HepG2 (cell line): ENCODE measurements at regions not wholly inside any gene's neighbourhood (a gene's known extent, or its start where the extent isn't known, plus 50 kb on each side); places are given as distances from the start of the nearest gene placed in this dataset.

ENCODE experiments used
- ATAC-seq: fragments of 200-7000 bp; cut with Tn5 transposase; 3 replicates; pipeline ENCODE4 v1.9.1; 2020; ENCODE audit warnings: mild to moderate bottlenecking, moderate library complexity
- BruUV-seq: library from RNA; stranded (reverse); fragments of 400-500 nt; replicated peaks from 2 replicates; lab custom pipeline; 2021; lab: Mats Ljungman, UMichigan
- CTCF ChIA-PET: fragments of 300-600 bp; formaldehyde crosslinking; extraction: SDS; loops from one replicate; lab custom pipeline; 2021; ENCODE audit warnings: low total read pairs, inconsistent platforms, low intra/inter-chr PET ratio; lab: Yijun Ruan, JAX
- POLR2A ChIA-PET: fragments of 350-600 bp; sonication (Branson Sonifier 250); formaldehyde crosslinking; loops from one replicate; lab custom pipeline; 2020; ENCODE audit warnings: antibody characterized with exemption, inconsistent platforms; lab: Yijun Ruan, JAX
- DNase-seq: peaks from one replicate; pipeline ENCODE4 v3.0.0-alpha.2; 2015; ENCODE audit warnings: low spot score
- FAIRE-seq: peaks from 3 replicates; lab custom pipeline; 2011; peaks lifted over from hg19 to GRCh38; lab: Jason Lieb, UNC
- H2AFZ ChIP-seq: one replicate; pipeline ENCODE4 v1.6.1; 2011; ENCODE audit warnings: low read length, inconsistent platforms
- H3K27ac ChIP-seq: fragments of 300-600 bp; 3 replicates; pipeline ENCODE4 v1.8.0; 2011; ENCODE audit warnings: mixed run types, mild to moderate bottlenecking, mixed read lengths, low read length, inconsistent platforms; ENCODE audit not compliant: insufficient read depth; ENCODE audit errors: extremely low read length
- H3K27me3 ChIP-seq, 2 experiments: fragments of 200-600 bp in 1 of 2; 2 replicates in 1 of 2; 3 replicates in 1 of 2; pipeline versions ENCODE4 v1.6.0 to v1.8.0; 2011; ENCODE audit warnings: low read length in 2 of 2, mild to moderate bottlenecking in 2 of 2, moderate library complexity in 2 of 2, inconsistent platforms in 1 of 2; ENCODE audit not compliant: insufficient read depth in 2 of 2, control insufficient read depth in 1 of 2
- H3K36me3 ChIP-seq, 2 experiments: fragments of 200-600 bp in 1 of 2; replicated peaks in 1 of 2; 2 replicates in 1 of 2; 3 replicates in 1 of 2; pipeline versions ENCODE4 v1.5.1 to v1.8.0; 2011; ENCODE audit warnings: low read length in 2 of 2, inconsistent platforms in 1 of 2; ENCODE audit not compliant: insufficient read depth in 2 of 2, control insufficient read depth in 1 of 2
- H3K4me1 ChIP-seq: 2 replicates; pipeline ENCODE4 v1.5.1; 2012; ENCODE audit warnings: low read length, inconsistent platforms; ENCODE audit not compliant: insufficient read depth
- H3K4me2 ChIP-seq: 2 replicates; pipeline ENCODE4 v1.6.0; 2011; ENCODE audit warnings: low read depth, low read length, inconsistent platforms
- H3K4me3 ChIP-seq, 3 experiments: fragments of 200-600 bp in 1 of 3; sonication (generic), shearing (Covaris generic) in 1 of 3; replicated peaks in 1 of 3; 2 replicates each; pipeline ENCODE4 v1.5.1; 2011 to 2016; ENCODE audit warnings: low read length in 3 of 3, inconsistent platforms in 2 of 3, low read depth in 2 of 3, mild to moderate bottlenecking in 2 of 3, control low read depth in 1 of 3, mixed read lengths in 1 of 3; ENCODE audit not compliant: insufficient read depth in 1 of 3
- H3K79me2 ChIP-seq: one replicate; pipeline ENCODE4 v1.6.1; 2011; ENCODE audit warnings: low read length, inconsistent platforms; ENCODE audit not compliant: insufficient read depth
- H3K9ac ChIP-seq: 2 replicates; pipeline ENCODE4 v1.6.0; 2011; ENCODE audit warnings: mild to moderate bottlenecking, low read depth, low read length, inconsistent platforms; ENCODE audit not compliant: insufficient read depth
- H3K9me3 ChIP-seq: 2 replicates; pipeline ENCODE4 v1.5.1; 2012; ENCODE audit warnings: mild to moderate bottlenecking, low read length
- H4K20me1 ChIP-seq: 2 replicates; pipeline ENCODE4 v1.6.0; 2011; ENCODE audit warnings: inconsistent platforms, mild to moderate bottlenecking, low read length, moderate library complexity; ENCODE audit not compliant: insufficient read depth
- FOXA3 ChIP-seq: IDR thresholded peaks from 2 replicates; pipeline ENCODE4 v1.6.1; 2016; ENCODE audit warnings: missing genetic modification reagents, missing compliant biosample characterization
- GATAD1 ChIP-seq: IDR thresholded peaks from 2 replicates; pipeline ENCODE4 v1.6.1; 2016; ENCODE audit warnings: missing genetic modification reagents, missing compliant biosample characterization
- SNAI1 ChIP-seq: sonication (generic); formaldehyde crosslinking; IDR thresholded peaks from 2 replicates; pipeline ENCODE4 v1.5.0; 2020; ENCODE audit warnings: mild to moderate bottlenecking, missing genetic modification reagents, borderline replicate concordance
- SRF ChIP-seq: IDR thresholded peaks from 2 replicates; pipeline ENCODE4 v1.6.1; 2011; ENCODE audit warnings: mild to moderate bottlenecking, low read depth, low read length, moderate library complexity
- ZBTB8A ChIP-seq: sonication (generic); formaldehyde crosslinking; IDR thresholded peaks from 2 replicates; pipeline ENCODE4 v1.4.0; 2020; ENCODE audit warnings: mild to moderate bottlenecking, low read depth, missing genetic modification reagents, borderline replicate concordance
- ZNF451 ChIP-seq: sonication (generic); formaldehyde crosslinking; IDR thresholded peaks from 2 replicates; pipeline ENCODE4 v1.5.0; 2020; ENCODE audit warnings: mild to moderate bottlenecking, missing genetic modification reagents
- WGBS: methylation state at CpG from one replicate; pipeline ENCODE4 v1.1.6; 2017; ENCODE audit warnings: low lambda C conversion rate; 5-methylcytosine and 5-hydroxymethylcytosine counted together
- in situ Hi-C: cut with HindIII; loops from 2 replicates; pipeline ENCODE4 v1.10.0; 2017; ENCODE audit warnings: low pct_unique_long_range_greater_than_20kb; ENCODE audit not compliant: extremely low pct_ligation_motif_present
- intact Hi-C: fragments of 100-400 bp; cut with micrococcal nuclease; formaldehyde crosslinking; loops from one replicate; pipeline ENCODE4 v1.10.0; 2022; ENCODE audit not compliant: unreplicated experiment
- TF ChIP-seq, protein P1 (sequence below): sonication (generic); formaldehyde crosslinking; IDR thresholded peaks from 2 replicates; pipeline ENCODE4 v1.4.0; 2020; ENCODE audit warnings: mild to moderate bottlenecking, missing genetic modification reagents
- TF ChIP-seq, protein P2 (sequence below): sonication (generic); formaldehyde crosslinking; IDR thresholded peaks from 2 replicates; pipeline ENCODE4 v1.5.0; 2020; ENCODE audit warnings: missing genetic modification reagents

DNA sequence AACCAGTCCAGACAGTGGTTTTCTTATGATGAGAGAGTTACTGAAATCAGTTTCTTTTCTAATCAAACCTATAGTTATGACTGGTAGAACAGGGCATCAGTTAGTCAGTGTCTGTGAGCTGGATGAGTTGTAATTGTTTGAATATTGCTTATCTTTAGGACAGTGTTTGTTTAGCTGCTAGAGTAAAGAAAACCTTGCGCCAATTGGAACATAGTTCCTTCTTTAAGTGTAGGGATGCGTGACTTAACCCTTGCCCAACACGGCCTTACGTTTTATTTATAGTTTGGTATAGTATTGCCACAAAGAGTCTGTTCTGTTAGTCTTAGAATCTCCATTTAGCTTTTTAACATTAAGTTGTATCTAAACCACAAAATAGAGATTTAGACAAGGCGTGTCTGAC is 572.6 kb downstream of the SLC16A7 start (continued):
- TF ChIP-seq, protein P1, sequence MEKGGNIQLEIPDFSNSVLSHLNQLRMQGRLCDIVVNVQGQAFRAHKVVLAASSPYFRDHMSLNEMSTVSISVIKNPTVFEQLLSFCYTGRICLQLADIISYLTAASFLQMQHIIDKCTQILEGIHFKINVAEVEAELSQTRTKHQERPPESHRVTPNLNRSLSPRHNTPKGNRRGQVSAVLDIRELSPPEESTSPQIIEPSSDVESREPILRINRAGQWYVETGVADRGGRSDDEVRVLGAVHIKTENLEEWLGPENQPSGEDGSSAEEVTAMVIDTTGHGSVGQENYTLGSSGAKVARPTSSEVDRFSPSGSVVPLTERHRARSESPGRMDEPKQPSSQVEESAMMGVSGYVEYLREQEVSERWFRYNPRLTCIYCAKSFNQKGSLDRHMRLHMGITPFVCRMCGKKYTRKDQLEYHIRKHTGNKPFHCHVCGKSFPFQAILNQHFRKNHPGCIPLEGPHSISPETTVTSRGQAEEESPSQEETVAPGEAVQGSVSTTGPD (CRISPR knock-in tag): no peak
- TF ChIP-seq GATAD1 (CRISPR knock-in tag) (no peak), FOXA3 (CRISPR knock-in tag) (peak; percentile 55; the same call in 1 of the 2 replicates), SNAI1 (CRISPR knock-in tag) (no peak), ZNF451 (CRISPR knock-in tag) (no peak), SRF (no peak)
- TF ChIP-seq, protein P2, sequence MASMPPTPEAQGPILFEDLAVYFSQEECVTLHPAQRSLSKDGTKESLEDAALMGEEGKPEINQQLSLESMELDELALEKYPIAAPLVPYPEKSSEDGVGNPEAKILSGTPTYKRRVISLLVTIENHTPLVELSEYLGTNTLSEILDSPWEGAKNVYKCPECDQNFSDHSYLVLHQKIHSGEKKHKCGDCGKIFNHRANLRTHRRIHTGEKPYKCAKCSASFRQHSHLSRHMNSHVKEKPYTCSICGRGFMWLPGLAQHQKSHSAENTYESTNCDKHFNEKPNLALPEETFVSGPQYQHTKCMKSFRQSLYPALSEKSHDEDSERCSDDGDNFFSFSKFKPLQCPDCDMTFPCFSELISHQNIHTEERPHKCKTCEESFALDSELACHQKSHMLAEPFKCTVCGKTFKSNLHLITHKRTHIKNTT: no peak

DNA sequence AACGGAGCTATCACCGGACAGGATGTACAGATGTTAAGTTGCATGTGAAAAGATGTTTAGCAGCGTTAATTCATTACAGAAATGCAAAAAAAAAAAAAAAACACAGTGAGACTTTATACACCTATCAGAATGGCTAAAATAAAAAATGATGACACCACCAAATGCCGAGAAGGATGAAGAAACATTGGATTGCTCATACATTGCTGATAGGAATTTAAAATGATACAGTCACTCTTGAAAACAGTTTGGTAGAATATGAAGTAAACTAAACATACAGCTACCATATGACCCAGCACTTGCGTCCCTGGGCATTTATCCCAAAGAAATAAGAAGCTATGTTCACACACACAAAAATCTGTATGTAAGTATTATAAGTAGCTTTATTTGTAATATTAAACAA is 574.1 kb downstream of the SLC16A7 start:
- Histone ChIP-seq H2AFZ (no peak overlapping the region), H3K4me1 (peaks cover 10% of the 10 kb centered on the region), H3K79me2 (no peaks in the 10 kb centered on the region), H3K36me3 (no peaks in the 10 kb centered on the region), H3K4me2 (no peak overlapping the region), H3K4me3 (no peak overlapping the region), H3K9me3 (no peaks in the 10 kb centered on the region), H3K9ac (no peak overlapping the region), H3K27ac (no peak overlapping the region), H4K20me1 (no peaks in the 10 kb centered on the region), H3K27me3 (no peaks in the 10 kb centered on the region)
- FAIRE-seq (no peak), ATAC-seq (no peak), DNase-seq (no peak)
- ChIA-PET POLR2A (no interaction called here), CTCF (no interaction called here)
- intact Hi-C loops: no loop called here
- in situ Hi-C loops: no loop called here
- BruUV-seq: no TSS peak
- TF ChIP-seq ZBTB8A: no peak
- 14% methylated on average over 5 of the region's 5 CpGs for WGBS
